Transverse colon (tissue), 4 donors: ENCODE measurements at regions not wholly inside any gene's neighbourhood (a gene's known extent, or its start where the extent isn't known, plus 50 kb on each side); places are given as distances from the start of the nearest gene placed in this dataset.

Source experiments
- DNase-seq: peaks from one replicate; pipeline ENCODE4 v3.0.0-alpha.2; 2019
- H3K27ac ChIP-seq, 4 donors: fragments of 200-600 bp; sonication (generic); 2 replicates each; pipeline ENCODE4 v1.5.1; 2016 to 2018; ENCODE audit warnings: inconsistent platforms in 4 of 4
- H3K27me3 ChIP-seq: fragments of 200-600 bp; sonication (generic); 2 replicates; pipeline ENCODE4 v1.5.1; 2017; ENCODE audit warnings: inconsistent platforms
- H3K36me3 ChIP-seq, 4 donors: fragments of 200-600 bp; sonication (generic); 2 replicates each; pipeline ENCODE4 v1.5.1; 2017 to 2019; ENCODE audit warnings: inconsistent platforms in 4 of 4
- H3K4me1 ChIP-seq, 4 donors: fragments of 200-600 bp; sonication (generic); 2 replicates each; pipeline ENCODE4 v1.5.1; 2017 to 2020; ENCODE audit warnings: inconsistent platforms in 4 of 4
- H3K4me3 ChIP-seq, 4 donors: fragments of 200-600 bp; sonication (generic); 1 replicate in 1 of 4; 2 replicates in 3 of 4; pipeline versions ENCODE4 v1.5.1 to v1.6.1; 2017 to 2019; ENCODE audit warnings: inconsistent platforms in 4 of 4
- H3K9me3 ChIP-seq, 2 donors: fragments of 200-600 bp; sonication (generic); 2 replicates each; pipeline ENCODE4 v1.5.1; 2017 to 2019; ENCODE audit warnings: inconsistent platforms in 2 of 2
- CTCF ChIP-seq, 5 experiments: fragments of 200-600 bp in 3 of 5; fragments of 450-650 bp in 2 of 5; sonication (generic) in 3 of 5; IDR thresholded peaks; 1 replicate in 2 of 5; 2 replicates in 3 of 5; pipeline ENCODE4 v1.5.1; 2016 to 2017; ENCODE audit warnings: antibody characterized with exemption in 5 of 5, inconsistent platforms in 3 of 5, mild to moderate bottlenecking in 2 of 5, moderate library complexity in 1 of 5
- EP300 ChIP-seq: sonication (generic); formaldehyde crosslinking; IDR thresholded peaks from one replicate; pipeline ENCODE4 v1.6.1; 2017; ENCODE audit warnings: antibody characterized with exemption, low read depth
- POLR2A ChIP-seq: fragments of 450-650 bp; IDR thresholded peaks from one replicate; pipeline ENCODE4 v1.6.1; 2016; ENCODE audit warnings: antibody characterized with exemption, mild to moderate bottlenecking, moderate library complexity
- POLR2AphosphoS5 ChIP-seq, 3 donors: sonication (generic); formaldehyde crosslinking; IDR thresholded peaks; one replicate each; pipeline ENCODE4 v1.6.1; 2016; ENCODE audit warnings: antibody characterized with exemption in 3 of 3
- WGBS, 2 donors: methylation state at CpG; one replicate each; pipeline ENCODE4 v1.1.5; 2018; ENCODE audit warnings: low coverage in 1 of 2; 5-methylcytosine and 5-hydroxymethylcytosine counted together
- in situ Hi-C, 4 donors: fragments of 200-750 bp; cut with MboI; loops; one replicate each; pipeline versions ENCODE4 v1.15.0 to v1.15.1; 2017; ENCODE audit warnings: low sequenced_read_pairs in 3 of 4, low pct_ligation_motif_present in 1 of 4, low pct_unique_long_range_greater_than_20kb in 1 of 4
- intact Hi-C: fragments of 100-400 bp; cut with DNase I; formaldehyde crosslinking; loops from one replicate; pipeline ENCODE4 v1.15.1; 2023; ENCODE audit warnings: low total_unique reads

- WGBS, 2 donors = 90 to 96% methylated on average over 3 of the region's 3 CpGs
- TF ChIP-seq POLR2A (no peak), EP300 (no peak), POLR2AphosphoS5 (IDR thresholded peaks at IDR 0.05) (no peak), CTCF (IDR thresholded peaks at IDR 0.05) (no peak)
- no peaks in the 10 kb centered on the region for H3K27me3 ChIP-seq
- in situ Hi-C loops = no loop called here
- H3K4me3 ChIP-seq = no peak overlapping the region
- peaks cover 0 to 9% (median 4%) of the 10 kb centered on the region in 4 donors for H3K4me1 ChIP-seq
- H3K27ac ChIP-seq = no peak overlapping the region
- intact Hi-C loops = no loop called here
- H3K9me3 ChIP-seq = no peaks in the 10 kb centered on the region
- no peaks in the 10 kb centered on the region for H3K36me3 ChIP-seq
- DNase-seq = no peak
Observed at GRCh38 chr10:81104494-81104893, 566.8 kb downstream of the SH2D4B start.

- in situ Hi-C loops = no loop called here
- no peaks in the 10 kb centered on the region for H3K36me3 ChIP-seq
- H3K9me3 ChIP-seq = no peaks in the 10 kb centered on the region
- H3K27me3 ChIP-seq = no peaks in the 10 kb centered on the region
- peak; percentile 13 for DNase-seq
- H3K4me3 ChIP-seq = no peak overlapping the region
- 27 to 41% methylated on average over 3 of the region's 3 CpGs for WGBS, 2 donors
- H3K4me1 ChIP-seq = peaks cover 0 to 4% (median 0%) of the 10 kb centered on the region in 4 donors
- TF ChIP-seq CTCF (IDR thresholded peaks at IDR 0.05) (no peak), POLR2AphosphoS5 (IDR thresholded peaks at IDR 0.05) (no peak), EP300 (no peak), POLR2A (no peak)
- intact Hi-C loops = no loop called here
- no peak overlapping the region for H3K27ac ChIP-seq
Observed at GRCh38 chr10:81108516-81109199, 571.0 kb downstream of the SH2D4B start.

- H3K27me3 ChIP-seq = no peaks in the 10 kb centered on the region
- no peaks in the 10 kb centered on the region for H3K9me3 ChIP-seq
- H3K27ac ChIP-seq = no peak overlapping the region
- TF ChIP-seq POLR2AphosphoS5 (IDR thresholded peaks at IDR 0.05) (no peak), CTCF (IDR thresholded peaks at IDR 0.05) (no peak)
- no peak overlapping the region for H3K4me3 ChIP-seq
- H3K36me3 ChIP-seq = no peaks in the 10 kb centered on the region
- in situ Hi-C loops = no loop called here
- DNase-seq = no peak
- H3K4me1 ChIP-seq = peaks cover 0 to 4% (median 0%) of the 10 kb centered on the region in 4 donors
- intact Hi-C loops = no loop called here
- WGBS, 2 donors = 77 to 82% methylated on average over 6 of the region's 6 CpGs
Observed at GRCh38 chr10:81109200-81109752, 571.6 kb downstream of the SH2D4B start.

- no peak for DNase-seq
- WGBS, 2 donors = 61 to 73% methylated on average over 4 of the region's 4 CpGs
- intact Hi-C loops = no loop called here
- Histone ChIP-seq H3K36me3 (no peaks in the 10 kb centered on the region), H3K4me1 (no peaks in the 10 kb centered on the region), H3K4me3 (no peak overlapping the region), H3K27me3 (no peaks in the 10 kb centered on the region), H3K27ac (no peak overlapping the region), H3K9me3 (no peaks in the 10 kb centered on the region)
- in situ Hi-C loops = no loop called here
- TF ChIP-seq CTCF (IDR thresholded peaks at IDR 0.05) = no peak
- no peak for TF ChIP-seq EP300
- TF ChIP-seq POLR2AphosphoS5 (IDR thresholded peaks at IDR 0.05) = no peak
- TF ChIP-seq POLR2A = no peak
Observed at GRCh38 chr10:81116201-81116600, 578.5 kb downstream of the SH2D4B start.
